GM19328 (cell line): ENCODE measurements at regions not wholly inside any gene's neighbourhood (a gene's known extent, or its start where the extent isn't known, plus 50 kb on each side); places are given as distances from the start of the nearest gene placed in this dataset.

Source experiments
- ATAC-seq: cut with Tn5 transposase; IDR thresholded peaks from one replicate; pipeline ENCODE4 v1.9.1; 2021; ENCODE audit warnings: mild to moderate bottlenecking, moderate library complexity; ENCODE audit not compliant: unreplicated experiment

GRCh38 chr12:77323788-77324415 lies 258.5 kb upstream of the E2F7 start:
- no peak for ATAC-seq

- ATAC-seq, result no peak
Measured at GRCh38 chr12:77319166-77319565, 253.8 kb upstream of the E2F7 start.

- no peak for ATAC-seq
Measured at GRCh38 chr12:77315407-77315806, 250.0 kb upstream of the E2F7 start.

GRCh38 chr12:77314378-77315052 lies 249.1 kb upstream of the E2F7 start:
- ATAC-seq, result no peak

- no peak for ATAC-seq
Measured at GRCh38 chr12:77308056-77308455, 242.7 kb upstream of the E2F7 start.

GRCh38 chr12:77300811-77301210 lies 235.4 kb upstream of the E2F7 start:
- ATAC-seq, result no peak

GRCh38 chr12:77299910-77300669 lies 234.7 kb upstream of the E2F7 start:
- no peak for ATAC-seq

- ATAC-seq, result no peak
Measured at GRCh38 chr12:77299001-77299400, 233.6 kb upstream of the E2F7 start.

GRCh38 chr12:77294016-77294415 lies 228.6 kb upstream of the E2F7 start:
- no peak for ATAC-seq

- no peak for ATAC-seq
Measured at GRCh38 chr12:77274926-77275325, 209.6 kb upstream of the E2F7 start.

GRCh38 chr12:77273898-77274297 lies 208.5 kb upstream of the E2F7 start:
- ATAC-seq, result no peak

GRCh38 chr12:77256956-77257355 lies 191.6 kb upstream of the E2F7 start:
- ATAC-seq, result no peak

GRCh38 chr12:77253321-77253720 lies 188.0 kb upstream of the E2F7 start:
- ATAC-seq, result no peak

- no peak for ATAC-seq
Measured at GRCh38 chr12:77251799-77252198, 186.4 kb upstream of the E2F7 start.

GRCh38 chr12:77249892-77250291 lies 184.5 kb upstream of the E2F7 start:
- ATAC-seq, result no peak

GRCh38 chr12:77248036-77248435 lies 182.7 kb upstream of the E2F7 start:
- no peak for ATAC-seq

- no peak for ATAC-seq
Measured at GRCh38 chr12:77247542-77247941, 182.2 kb upstream of the E2F7 start.

- no peak for ATAC-seq
Measured at GRCh38 chr12:77243345-77243744, 178.0 kb upstream of the E2F7 start.

- no peak for ATAC-seq
Measured at GRCh38 chr12:77239617-77240016, 174.2 kb upstream of the E2F7 start.

- ATAC-seq, result no peak
Measured at GRCh38 chr12:77238335-77238734, 173.0 kb upstream of the E2F7 start.

- ATAC-seq, result no peak
Measured at GRCh38 chr12:77237896-77238295, 172.5 kb upstream of the E2F7 start.

- ATAC-seq, result no peak
Measured at GRCh38 chr12:77236066-77236465, 170.7 kb upstream of the E2F7 start.
